Type B pancreatic cell (in vitro differentiated cells): ENCODE measurements at regions not wholly inside any gene's neighbourhood (a gene's known extent, or its start where the extent isn't known, plus 50 kb on each side); places are given as distances from the start of the nearest gene placed in this dataset.

ENCODE experiments used
- DNase-seq: peaks from one replicate; pipeline ENCODE4 v3.0.0; 2021; ENCODE audit warnings: mixed read lengths; ENCODE audit not compliant: unreplicated experiment; ENCODE audit errors: extremely low spot score
- H3K27ac Mint-ChIP-seq: 2 replicates; pipeline ENCODE4 v1.8.0; 2021; ENCODE audit warnings: mild to moderate bottlenecking, mixed read lengths
- H3K27me3 Mint-ChIP-seq: 2 replicates; pipeline ENCODE4 v1.8.0; 2021; ENCODE audit warnings: mixed read lengths
- H3K36me3 Mint-ChIP-seq: 2 replicates; pipeline ENCODE4 v1.8.0; 2021; ENCODE audit warnings: mixed read lengths
- H3K4me1 Mint-ChIP-seq: one replicate; pipeline ENCODE4 v1.8.0; 2021; ENCODE audit warnings: mixed read lengths; ENCODE audit not compliant: unreplicated experiment
- H3K4me3 Mint-ChIP-seq: 2 replicates; pipeline ENCODE4 v1.8.0; 2021; ENCODE audit warnings: mild to moderate bottlenecking, mixed read lengths
- H3K9me3 Mint-ChIP-seq: 2 replicates; pipeline ENCODE4 v1.8.0; 2021; ENCODE audit warnings: mixed read lengths
- TF ChIP-seq, protein P1 (sequence below): fragments of 200-600 bp; sonication (generic); conservative IDR thresholded peaks from 2 replicates; pipeline ENCODE4 v1.5.0; 2021; ENCODE audit warnings: antibody characterized with exemption, mild to moderate bottlenecking

DNA sequence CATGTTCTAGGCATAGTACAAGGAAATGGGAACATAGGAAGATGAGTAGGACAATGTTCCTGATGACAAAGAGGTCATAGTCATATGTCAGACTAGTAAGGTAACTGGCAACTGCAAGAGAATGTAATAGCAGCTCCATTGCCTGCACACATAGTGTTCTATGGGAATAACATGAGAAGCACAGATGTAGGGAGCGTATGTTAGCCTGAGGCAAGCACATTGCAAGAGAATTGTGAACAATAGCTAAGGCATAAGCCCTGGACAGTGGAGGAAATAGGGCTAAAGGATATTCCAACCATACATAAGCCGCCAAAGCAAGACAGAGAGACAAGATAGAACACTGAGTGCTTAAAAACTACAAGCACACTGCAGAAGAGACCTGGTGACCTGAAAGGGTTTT lies 1017.0 kb upstream of the TENM4 start:
- H3K27ac Mint-ChIP-seq: no peak overlapping the region

DNA sequence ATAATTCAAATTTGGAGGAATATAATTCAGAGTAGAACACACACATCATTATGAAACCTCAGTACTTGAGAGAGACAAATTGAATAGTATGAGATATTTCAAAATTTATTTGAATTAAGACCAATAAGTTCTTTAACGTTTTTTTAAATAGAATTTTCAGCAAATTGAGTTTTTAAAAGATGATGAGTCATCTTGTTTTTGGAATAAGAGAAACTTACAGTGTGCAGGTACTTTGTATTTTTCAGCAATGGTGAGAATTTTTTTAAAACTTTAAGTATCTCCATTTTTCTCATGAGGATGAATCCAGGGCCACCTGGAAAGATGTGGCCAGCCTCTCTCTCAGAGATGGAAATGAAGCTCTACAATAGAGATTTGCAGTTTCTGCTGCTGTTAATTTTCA lies 1015.0 kb upstream of the TENM4 start:
- Mint-ChIP-seq H3K4me1 (no peaks in the 10 kb centered on the region), H3K9me3 (no peaks in the 10 kb centered on the region), H3K27me3 (no peaks in the 10 kb centered on the region), H3K27ac (no peak overlapping the region), H3K4me3 (no peak overlapping the region), H3K36me3 (no peaks in the 10 kb centered on the region)
- no peak for DNase-seq
- TF ChIP-seq, protein P1, sequence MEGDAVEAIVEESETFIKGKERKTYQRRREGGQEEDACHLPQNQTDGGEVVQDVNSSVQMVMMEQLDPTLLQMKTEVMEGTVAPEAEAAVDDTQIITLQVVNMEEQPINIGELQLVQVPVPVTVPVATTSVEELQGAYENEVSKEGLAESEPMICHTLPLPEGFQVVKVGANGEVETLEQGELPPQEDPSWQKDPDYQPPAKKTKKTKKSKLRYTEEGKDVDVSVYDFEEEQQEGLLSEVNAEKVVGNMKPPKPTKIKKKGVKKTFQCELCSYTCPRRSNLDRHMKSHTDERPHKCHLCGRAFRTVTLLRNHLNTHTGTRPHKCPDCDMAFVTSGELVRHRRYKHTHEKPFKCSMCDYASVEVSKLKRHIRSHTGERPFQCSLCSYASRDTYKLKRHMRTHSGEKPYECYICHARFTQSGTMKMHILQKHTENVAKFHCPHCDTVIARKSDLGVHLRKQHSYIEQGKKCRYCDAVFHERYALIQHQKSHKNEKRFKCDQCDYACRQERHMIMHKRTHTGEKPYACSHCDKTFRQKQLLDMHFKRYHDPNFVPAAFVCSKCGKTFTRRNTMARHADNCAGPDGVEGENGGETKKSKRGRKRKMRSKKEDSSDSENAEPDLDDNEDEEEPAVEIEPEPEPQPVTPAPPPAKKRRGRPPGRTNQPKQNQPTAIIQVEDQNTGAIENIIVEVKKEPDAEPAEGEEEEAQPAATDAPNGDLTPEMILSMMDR: no peak

More for the DNA sequence above, 1017.0 kb upstream of the TENM4 start:
- Mint-ChIP-seq H3K4me3 (no peak overlapping the region), H3K27me3 (no peaks in the 10 kb centered on the region), H3K4me1 (no peaks in the 10 kb centered on the region), H3K36me3 (no peaks in the 10 kb centered on the region), H3K9me3 (no peaks in the 10 kb centered on the region)
- TF ChIP-seq, protein P1: no peak
- DNase-seq: no peak

DNA sequence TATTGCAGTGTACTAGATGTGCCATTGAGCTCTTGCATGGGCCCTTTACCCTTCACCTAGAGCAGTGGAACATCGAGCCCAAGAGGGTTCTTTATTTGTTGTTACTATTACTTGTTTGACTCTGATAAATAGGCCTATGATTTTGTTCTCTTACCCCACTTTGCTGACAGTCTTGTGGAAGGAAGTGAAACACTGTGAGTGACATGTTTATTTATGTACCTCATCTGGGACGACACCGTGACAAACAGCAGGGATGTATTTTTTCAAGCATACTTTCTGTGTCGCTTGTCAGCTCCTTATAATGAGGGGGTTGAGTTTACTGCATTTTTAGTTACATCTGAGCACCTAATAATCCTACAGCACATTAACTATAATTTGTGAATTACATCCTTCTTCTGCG lies 1010.3 kb upstream of the TENM4 start:
- no peak for DNase-seq
- H3K4me3 Mint-ChIP-seq: no peak overlapping the region
- no peaks in the 10 kb centered on the region for H3K9me3 Mint-ChIP-seq
- peaks cover 5% of the 10 kb centered on the region for H3K27me3 Mint-ChIP-seq
- TF ChIP-seq, protein P1: no peak
- H3K36me3 Mint-ChIP-seq: no peaks in the 10 kb centered on the region
- H3K27ac Mint-ChIP-seq: no peak overlapping the region
- no peaks in the 10 kb centered on the region for H3K4me1 Mint-ChIP-seq

DNA sequence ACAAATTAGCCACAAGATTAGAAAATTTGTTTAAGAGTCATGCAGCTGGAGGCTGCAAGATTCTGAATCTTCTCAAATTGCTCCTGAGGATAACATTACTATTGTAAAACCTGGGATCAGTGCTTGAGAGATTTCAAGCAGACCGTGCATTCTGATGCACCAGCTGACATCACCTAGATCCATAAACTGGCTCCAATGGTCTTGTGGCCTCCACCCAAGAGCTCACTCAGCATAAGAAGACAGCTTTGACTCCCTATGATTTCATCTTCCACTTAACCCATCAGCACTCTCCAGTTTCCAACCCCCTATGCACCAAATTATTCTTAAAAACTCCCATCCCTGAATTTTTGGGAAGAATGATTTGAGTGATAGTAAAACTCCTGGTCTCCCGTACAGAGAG lies 1007.9 kb upstream of the TENM4 start:
- Mint-ChIP-seq H3K27me3 (peaks cover 5% of the 10 kb centered on the region), H3K36me3 (no peaks in the 10 kb centered on the region), H3K4me1 (no peaks in the 10 kb centered on the region), H3K27ac (no peak overlapping the region), H3K9me3 (peaks cover 4% of the 10 kb centered on the region), H3K4me3 (no peak overlapping the region)
- DNase-seq: no peak
- TF ChIP-seq, protein P1: no peak

DNA sequence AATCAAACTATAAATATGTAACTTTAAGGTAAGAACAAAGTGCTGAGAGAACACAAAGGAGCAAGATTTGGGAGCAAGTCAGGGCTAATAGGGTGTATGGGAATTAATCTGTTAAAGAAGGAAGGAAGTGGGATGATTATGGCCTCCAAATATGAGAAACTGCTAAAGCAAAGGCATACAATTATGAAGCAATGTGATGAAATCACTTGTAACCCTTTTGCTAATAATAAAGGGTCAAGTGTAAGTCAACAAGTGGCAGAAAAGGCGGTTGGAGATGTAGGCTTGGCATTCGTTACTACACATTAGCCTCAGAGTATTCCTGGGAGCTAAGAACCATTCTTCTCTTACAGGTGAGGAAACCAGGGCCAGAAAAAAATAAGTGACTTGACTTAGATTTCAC lies 1002.3 kb upstream of the TENM4 start:
- no peak for DNase-seq
- H3K4me3 Mint-ChIP-seq: no peak overlapping the region
- H3K9me3 Mint-ChIP-seq: peaks cover 4% of the 10 kb centered on the region
- no peaks in the 10 kb centered on the region for H3K36me3 Mint-ChIP-seq
- H3K27ac Mint-ChIP-seq: no peak overlapping the region
- TF ChIP-seq, protein P1: no peak
- no peaks in the 10 kb centered on the region for H3K4me1 Mint-ChIP-seq
- peaks cover 4% of the 10 kb centered on the region for H3K27me3 Mint-ChIP-seq

DNA sequence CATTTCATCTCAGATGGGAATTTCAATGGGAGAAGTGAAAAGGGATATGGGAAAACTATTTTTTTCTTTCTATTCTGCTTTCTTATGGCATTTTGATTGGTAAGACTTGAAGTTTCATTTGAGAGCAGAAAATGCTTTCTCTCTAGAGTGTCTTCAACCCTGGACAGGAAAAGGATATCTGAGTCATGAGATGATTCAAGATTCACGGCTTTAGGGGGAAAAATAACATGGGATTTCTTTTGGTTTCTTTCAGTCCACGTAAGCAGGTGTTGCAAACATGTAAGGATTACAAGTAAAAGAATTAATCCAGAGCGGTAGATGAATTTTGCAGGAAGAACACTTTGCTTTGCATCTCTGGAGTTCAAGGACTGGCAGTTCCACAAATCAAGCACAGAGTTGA lies 1001.0 kb upstream of the TENM4 start:
- peaks cover 4% of the 10 kb centered on the region for H3K27me3 Mint-ChIP-seq
- DNase-seq: no peak
- no peaks in the 10 kb centered on the region for H3K4me1 Mint-ChIP-seq
- no peak overlapping the region for H3K27ac Mint-ChIP-seq
- H3K9me3 Mint-ChIP-seq: peaks cover 4% of the 10 kb centered on the region
- TF ChIP-seq, protein P1: no peak
- H3K36me3 Mint-ChIP-seq: no peaks in the 10 kb centered on the region
- H3K4me3 Mint-ChIP-seq: no peak overlapping the region
